T-helper 2 cell treated with Interferon-gamma antibody and Interleukin-4, amounts not matched to agents 5 μg/mL and 100 μg/mL, for 36 hours (primary cell): ENCODE measurements at regions not wholly inside any gene's neighbourhood (a gene's known extent, or its start where the extent isn't known, plus 50 kb on each side); places are given as distances from the start of the nearest gene placed in this dataset.
"Not testable (repeated sequence)": the region's sequence is repeated elsewhere in the genome, so short reads cannot be mapped to it uniquely, and the experiment has no call there.

Source experiments
- DNase-seq: peaks from one replicate; pipeline ENCODE4 v3.0.0; 2021; ENCODE audit warnings: low spot score
- H3K27ac Mint-ChIP-seq: one replicate; pipeline ENCODE4 v1.8.0; 2021; ENCODE audit warnings: mild to moderate bottlenecking, mixed read lengths
- H3K27me3 Mint-ChIP-seq: one replicate; pipeline ENCODE4 v1.8.0; 2021; ENCODE audit warnings: low read depth, mixed read lengths
- H3K36me3 Mint-ChIP-seq: one replicate; pipeline ENCODE4 v1.8.0; 2021; ENCODE audit warnings: low read depth, mixed read lengths
- H3K4me1 Mint-ChIP-seq: one replicate; pipeline ENCODE4 v1.8.0; 2021; ENCODE audit warnings: low read depth, mixed read lengths
- H3K4me3 Mint-ChIP-seq: one replicate; pipeline ENCODE4 v1.8.0; 2022; ENCODE audit warnings: mild to moderate bottlenecking, moderate library complexity, mixed read lengths
- H3K9me3 Mint-ChIP-seq: one replicate; pipeline ENCODE4 v1.8.0; 2021; ENCODE audit warnings: mixed read lengths

- no peaks in the 10 kb centered on the region for H3K27me3 Mint-ChIP-seq
- no peak overlapping the region for H3K27ac Mint-ChIP-seq
- no peak for DNase-seq
- no peaks in the 10 kb centered on the region for H3K4me1 Mint-ChIP-seq
- no peak overlapping the region for H3K4me3 Mint-ChIP-seq
- no peaks in the 10 kb centered on the region for H3K36me3 Mint-ChIP-seq
- H3K9me3 Mint-ChIP-seq, result no peaks in the 10 kb centered on the region
Measured at GRCh38 chr4:72690771-72691170, 121.8 kb upstream of the ADAMTS3 start.

- Mint-ChIP-seq H3K4me1 (no peaks in the 10 kb centered on the region), H3K27me3 (no peaks in the 10 kb centered on the region), H3K9me3 (no peaks in the 10 kb centered on the region), H3K27ac (no peak overlapping the region), H3K4me3 (no peak overlapping the region), H3K36me3 (no peaks in the 10 kb centered on the region)
- no peak for DNase-seq
Measured at GRCh38 chr4:72689923-72690322, 120.9 kb upstream of the ADAMTS3 start.

GRCh38 chr4:72686390-72686789 is 117.4 kb upstream of the ADAMTS3 start:
- H3K27me3 Mint-ChIP-seq, H3K9me3 Mint-ChIP-seq: not testable (repeated sequence)

GRCh38 chr4:72679666-72680065 is 110.6 kb upstream of the ADAMTS3 start:
- H3K9me3 Mint-ChIP-seq, result peaks cover 4% of the 10 kb centered on the region
- H3K4me3 Mint-ChIP-seq, result no peak overlapping the region
- no peaks in the 10 kb centered on the region for H3K36me3 Mint-ChIP-seq
- no peaks in the 10 kb centered on the region for H3K27me3 Mint-ChIP-seq
- no peaks in the 10 kb centered on the region for H3K4me1 Mint-ChIP-seq
- no peak overlapping the region for H3K27ac Mint-ChIP-seq
- no peak for DNase-seq

More at GRCh38 chr4:72686390-72686789, 117.4 kb upstream of the ADAMTS3 start:
- DNase-seq, H3K36me3 Mint-ChIP-seq, H3K4me3 Mint-ChIP-seq, H3K4me1 Mint-ChIP-seq, H3K27ac Mint-ChIP-seq: not testable (repeated sequence)

GRCh38 chr4:72677886-72678285 is 108.9 kb upstream of the ADAMTS3 start:
- no peaks in the 10 kb centered on the region for H3K9me3 Mint-ChIP-seq
- no peaks in the 10 kb centered on the region for H3K27me3 Mint-ChIP-seq

GRCh38 chr4:72677265-72677664 is 108.2 kb upstream of the ADAMTS3 start:
- no peak for DNase-seq
- no peaks in the 10 kb centered on the region for H3K27me3 Mint-ChIP-seq
- H3K27ac Mint-ChIP-seq, result no peak overlapping the region
- H3K4me1 Mint-ChIP-seq, result no peaks in the 10 kb centered on the region
- H3K9me3 Mint-ChIP-seq, result no peaks in the 10 kb centered on the region
- H3K36me3 Mint-ChIP-seq, result no peaks in the 10 kb centered on the region
- no peak overlapping the region for H3K4me3 Mint-ChIP-seq

More at GRCh38 chr4:72677886-72678285, 108.9 kb upstream of the ADAMTS3 start:
- Mint-ChIP-seq H3K4me1 (no peaks in the 10 kb centered on the region), H3K27ac (no peak overlapping the region), H3K4me3 (no peak overlapping the region), H3K36me3 (no peaks in the 10 kb centered on the region)
- DNase-seq, result no peak

- H3K4me3 Mint-ChIP-seq, result no peak overlapping the region
- DNase-seq, result no peak
- no peaks in the 10 kb centered on the region for H3K4me1 Mint-ChIP-seq
- H3K27me3 Mint-ChIP-seq, result no peaks in the 10 kb centered on the region
- no peaks in the 10 kb centered on the region for H3K9me3 Mint-ChIP-seq
- no peaks in the 10 kb centered on the region for H3K36me3 Mint-ChIP-seq
- no peak overlapping the region for H3K27ac Mint-ChIP-seq
Measured at GRCh38 chr4:72671980-72672379, 103.0 kb upstream of the ADAMTS3 start.

GRCh38 chr4:72670521-72670920 is 101.5 kb upstream of the ADAMTS3 start:
- Mint-ChIP-seq H3K4me3 (no peak overlapping the region), H3K36me3 (no peaks in the 10 kb centered on the region), H3K27ac (no peak overlapping the region), H3K9me3 (no peaks in the 10 kb centered on the region), H3K27me3 (no peaks in the 10 kb centered on the region), H3K4me1 (no peaks in the 10 kb centered on the region)
- DNase-seq, result no peak

- no peaks in the 10 kb centered on the region for H3K27me3 Mint-ChIP-seq
- no peaks in the 10 kb centered on the region for H3K9me3 Mint-ChIP-seq
- no peak for DNase-seq
- H3K4me1 Mint-ChIP-seq, result no peaks in the 10 kb centered on the region
- no peak overlapping the region for H3K27ac Mint-ChIP-seq
- H3K4me3 Mint-ChIP-seq, result no peak overlapping the region
- no peaks in the 10 kb centered on the region for H3K36me3 Mint-ChIP-seq
Measured at GRCh38 chr4:72666910-72667309, 97.9 kb upstream of the ADAMTS3 start.

GRCh38 chr4:72665171-72665968 is 96.3 kb upstream of the ADAMTS3 start:
- H3K4me3 Mint-ChIP-seq, result no peak overlapping the region
- H3K27me3 Mint-ChIP-seq, result no peaks in the 10 kb centered on the region
- H3K36me3 Mint-ChIP-seq, result no peaks in the 10 kb centered on the region
- no peaks in the 10 kb centered on the region for H3K9me3 Mint-ChIP-seq
- no peak overlapping the region for H3K27ac Mint-ChIP-seq
- no peaks in the 10 kb centered on the region for H3K4me1 Mint-ChIP-seq
- DNase-seq, result no peak

GRCh38 chr4:72663828-72664227 is 94.8 kb upstream of the ADAMTS3 start:
- Mint-ChIP-seq H3K27me3 (no peaks in the 10 kb centered on the region), H3K4me3 (no peak overlapping the region), H3K27ac (no peak overlapping the region), H3K36me3 (no peaks in the 10 kb centered on the region), H3K9me3 (no peaks in the 10 kb centered on the region), H3K4me1 (no peaks in the 10 kb centered on the region)
- no peak for DNase-seq

- Mint-ChIP-seq H3K4me3 (no peak overlapping the region), H3K27ac (no peak overlapping the region), H3K27me3 (no peaks in the 10 kb centered on the region), H3K36me3 (no peaks in the 10 kb centered on the region), H3K9me3 (no peaks in the 10 kb centered on the region), H3K4me1 (no peaks in the 10 kb centered on the region)
- no peak for DNase-seq
Measured at GRCh38 chr4:72661830-72662229, 92.8 kb upstream of the ADAMTS3 start.

GRCh38 chr4:72641611-72642010 is 72.6 kb upstream of the ADAMTS3 start:
- H3K27ac Mint-ChIP-seq, result no peak overlapping the region
- no peaks in the 10 kb centered on the region for H3K9me3 Mint-ChIP-seq
- no peaks in the 10 kb centered on the region for H3K27me3 Mint-ChIP-seq
- H3K36me3 Mint-ChIP-seq, result no peaks in the 10 kb centered on the region
- DNase-seq, result no peak
- H3K4me3 Mint-ChIP-seq, result no peak overlapping the region
- H3K4me1 Mint-ChIP-seq, result no peaks in the 10 kb centered on the region

GRCh38 chr4:72636866-72637265 is 67.8 kb upstream of the ADAMTS3 start:
- not testable (repeated sequence) for H3K27ac Mint-ChIP-seq, H3K36me3 Mint-ChIP-seq, H3K4me3 Mint-ChIP-seq, DNase-seq, H3K9me3 Mint-ChIP-seq, H3K27me3 Mint-ChIP-seq, H3K4me1 Mint-ChIP-seq

- not testable (repeated sequence) for H3K27me3 Mint-ChIP-seq, H3K36me3 Mint-ChIP-seq, H3K4me3 Mint-ChIP-seq, H3K27ac Mint-ChIP-seq, H3K9me3 Mint-ChIP-seq, DNase-seq, H3K4me1 Mint-ChIP-seq
Measured at GRCh38 chr4:72635931-72636330, 66.9 kb upstream of the ADAMTS3 start.
